ENCODE measurements at regions not wholly inside any gene's neighbourhood (a gene's known extent, or its start where the extent isn't known, plus 50 kb on each side); places are given as distances from the start of the nearest gene placed in this dataset.

- no peak overlapping the region for H3K9ac ChIP-seq (ENCODE audit: low read length)
- DNase-seq = no peak
Observed at GRCh38 chr14:27065886-27066285, 468.1 kb upstream of the NOVA1 start.

GRCh38 chr14:27067961-27068360, 470.1 kb upstream of the NOVA1 start:
- H3K4me3 ChIP-seq (ENCODE audit: control extremely low read depth in 1 of 5, extremely low read depth in 1 of 5, insufficient read depth in 1 of 5, low read depth in 2 of 5, low read length in 4 of 5) = no peak overlapping the region
- 100% methylated on average over 2 of the region's 2 CpGs for WGBS (ENCODE audit: insufficient coverage)
- H2AFZ ChIP-seq (ENCODE audit: insufficient read depth, low read depth, low read length, poor library complexity, severe bottlenecking) = no peak overlapping the region
- H3K9ac ChIP-seq (ENCODE audit: low read length) = no peak overlapping the region
- ChIA-PET CTCF (no interaction called here), POLR2A (no interaction called here)
- no peak overlapping the region for H3K27ac Mint-ChIP-seq
- H3K4me2 ChIP-seq (replicated peaks; ENCODE audit: low read depth, low read length, poor library complexity, severe bottlenecking) = no peak overlapping the region
- H3K9me3 ChIP-seq (ENCODE audit: control extremely low read depth in 1 of 3, control insufficient read depth in 2 of 3, insufficient read depth in 1 of 3, low read length in 2 of 3) = no peaks in the 10 kb centered on the region
- H3K27ac ChIP-seq (ENCODE audit: low read length in 2 of 2) = no peak overlapping the region
- ATAC-seq (ENCODE audit: low read depth) = no peak
- no peaks in the 10 kb centered on the region for H3K4me1 ChIP-seq (ENCODE audit: control insufficient read depth in 2 of 2, insufficient read depth in 2 of 2, low read length in 2 of 2)
- H3K9me3 Mint-ChIP-seq (ENCODE audit: insufficient read depth) = peaks cover 3% of the 10 kb centered on the region
- no peaks in the 10 kb centered on the region for H3K36me3 ChIP-seq (replicated peaks in 1 of 2; ENCODE audit: control extremely low read depth in 1 of 2, control insufficient read depth in 1 of 2, extremely low read depth in 1 of 2, insufficient read depth in 2 of 2, low read length in 1 of 2)
- intact Hi-C loops (cut with micrococcal nuclease) = no loop called here
- no peaks in the 10 kb centered on the region for H3K79me2 ChIP-seq (ENCODE audit: control insufficient read depth, insufficient read depth, low read length)
- no peaks in the 10 kb centered on the region for H3K27me3 ChIP-seq (replicated peaks in 1 of 4; ENCODE audit: control extremely low read depth in 1 of 4, control insufficient read depth in 3 of 4, insufficient read depth in 4 of 4, low read length in 3 of 4)
- no peaks in the 10 kb centered on the region for H4K20me1 ChIP-seq (ENCODE audit: control insufficient read depth, insufficient read depth, low read length, poor library complexity, severe bottlenecking)
- H3K4me3 Mint-ChIP-seq = no peak overlapping the region
- H3K27me3 Mint-ChIP-seq = no peaks in the 10 kb centered on the region
- H3K4me1 Mint-ChIP-seq = no peaks in the 10 kb centered on the region
- no peak for DNase-seq
- no peak for TF ChIP-seq CTCF (IDR thresholded peaks at IDR 0.05)
- TF ChIP-seq EZH2 (IDR thresholded peaks at IDR 0.05; ENCODE audit: borderline replicate concordance, insufficient read depth, low read depth, low read length, poor library complexity, severe bottlenecking) = no peak

More at GRCh38 chr14:27065886-27066285, 468.1 kb upstream of the NOVA1 start:
- ChIA-PET CTCF (no interaction called here), POLR2A (no interaction called here)
- Histone ChIP-seq H3K36me3 (replicated peaks in 1 of 2; ENCODE audit: control extremely low read depth in 1 of 2, control insufficient read depth in 1 of 2, extremely low read depth in 1 of 2, insufficient read depth in 2 of 2, low read length in 1 of 2) (no peaks in the 10 kb centered on the region), H3K4me2 (replicated peaks; ENCODE audit: low read depth, low read length, poor library complexity, severe bottlenecking) (no peak overlapping the region), H3K9me3 (ENCODE audit: control extremely low read depth in 1 of 3, control insufficient read depth in 2 of 3, insufficient read depth in 1 of 3, low read length in 2 of 3) (no peaks in the 10 kb centered on the region), H3K27me3 (replicated peaks in 1 of 4; ENCODE audit: control extremely low read depth in 1 of 4, control insufficient read depth in 3 of 4, insufficient read depth in 4 of 4, low read length in 3 of 4) (no peaks in the 10 kb centered on the region), H3K79me2 (ENCODE audit: control insufficient read depth, insufficient read depth, low read length) (no peaks in the 10 kb centered on the region), H3K27ac (ENCODE audit: low read length in 2 of 2) (no peak overlapping the region), H2AFZ (ENCODE audit: insufficient read depth, low read depth, low read length, poor library complexity, severe bottlenecking) (no peak overlapping the region), H4K20me1 (ENCODE audit: control insufficient read depth, insufficient read depth, low read length, poor library complexity, severe bottlenecking) (no peaks in the 10 kb centered on the region), H3K4me1 (ENCODE audit: control insufficient read depth in 2 of 2, insufficient read depth in 2 of 2, low read length in 2 of 2) (no peaks in the 10 kb centered on the region), H3K4me3 (ENCODE audit: control extremely low read depth in 1 of 5, extremely low read depth in 1 of 5, insufficient read depth in 1 of 5, low read depth in 2 of 5, low read length in 4 of 5) (no peak overlapping the region)
- ATAC-seq (ENCODE audit: low read depth) = no peak
- no peaks in the 10 kb centered on the region for H3K27me3 Mint-ChIP-seq
- H3K9me3 Mint-ChIP-seq (ENCODE audit: insufficient read depth) = peaks cover 3% of the 10 kb centered on the region
- no CpG with 5 or more reads among the region's 2 CpGs for WGBS (ENCODE audit: insufficient coverage)
- H3K4me3 Mint-ChIP-seq = no peak overlapping the region
- no peaks in the 10 kb centered on the region for H3K4me1 Mint-ChIP-seq
- intact Hi-C loops (cut with micrococcal nuclease) = no loop called here
- no peak for TF ChIP-seq CTCF (IDR thresholded peaks at IDR 0.05)
- TF ChIP-seq EZH2 (IDR thresholded peaks at IDR 0.05; ENCODE audit: borderline replicate concordance, insufficient read depth, low read depth, low read length, poor library complexity, severe bottlenecking) = no peak
- H3K27ac Mint-ChIP-seq = no peak overlapping the region
